ENCODE measurements at regions not wholly inside any gene's neighbourhood (a gene's known extent, or its start where the extent isn't known, plus 50 kb on each side); places are given as distances from the start of the nearest gene placed in this dataset.

- TF ChIP-seq ZBTB33 (IDR thresholded peaks at IDR 0.05; ENCODE audit: extremely low read depth, insufficient replicate concordance, low read length): no peak
- TF ChIP-seq REST (IDR thresholded peaks at IDR 0.05; ENCODE audit: low read depth): no peak
- TF ChIP-seq MAX (IDR thresholded peaks at IDR 0.05): no peak
- no peak for TF ChIP-seq EZH2 (IDR thresholded peaks at IDR 0.05)
- TF ChIP-seq RAD21 (IDR thresholded peaks at IDR 0.05; ENCODE audit: low read depth): no peak
- no peak for TF ChIP-seq EZH2phosphoT487 (IDR thresholded peaks at IDR 0.05; ENCODE audit: borderline replicate concordance)
- TF ChIP-seq SIN3A (IDR thresholded peaks at IDR 0.05; ENCODE audit: low read depth): no peak
- Histone ChIP-seq H4K20me1 (ENCODE audit: insufficient read depth) (no peaks in the 10 kb centered on the region), H3K9me3 (ENCODE audit: control insufficient read depth in 1 of 2, insufficient read depth in 1 of 2, low read depth in 1 of 2, low read length in 2 of 2) (no peaks in the 10 kb centered on the region), H3K4me3 (replicated peaks in 1 of 2; ENCODE audit: low read depth in 1 of 2, low read length in 2 of 2) (no peak overlapping the region), H3K9me2 (ENCODE audit: insufficient read depth) (no peaks in the 10 kb centered on the region), H3K4me2 (ENCODE audit: low read length) (no peak overlapping the region), H3K36me3 (ENCODE audit: control insufficient read depth in 1 of 2, insufficient read depth in 2 of 2, low read length in 2 of 2) (no peaks in the 10 kb centered on the region), H3K79me2 (ENCODE audit: insufficient read depth, low read length) (no peaks in the 10 kb centered on the region), H3K27ac (ENCODE audit: low read depth, low read length) (no peak overlapping the region), H2AFZ (ENCODE audit: low read depth, low read length, poor library complexity, severe bottlenecking) (no peak overlapping the region), H3K4me1 (ENCODE audit: control insufficient read depth in 1 of 2, insufficient read depth in 2 of 2, low read length in 2 of 2) (no peaks in the 10 kb centered on the region), H3K9ac (ENCODE audit: low read length) (no peak overlapping the region), H3K27me3 (ENCODE audit: insufficient read depth, low read length) (no peaks in the 10 kb centered on the region)
- intact Hi-C loops (cut with micrococcal nuclease): no loop called here
- no peak for DNase-seq (ENCODE audit: low read depth, low spot score)
- CTCF ChIA-PET: no interaction called here
- BruUV-seq (replicated peaks): no TSS peak
- POLR2A ChIA-PET: no interaction called here
- RAD21 ChIA-PET (ENCODE audit: low non-redundant PET in 1 of 2, low total read pairs in 2 of 2, uncharacterized antibody in 2 of 2, unreplicated experiment in 2 of 2): no interaction called here
- ATAC-seq: no peak
These were observed 201.6 kb upstream of the NUDT4 start for GRCh38 chr12:93176165-93176564.
